ENCODE measurements at regions not wholly inside any gene's neighbourhood (a gene's known extent, or its start where the extent isn't known, plus 50 kb on each side); places are given as distances from the start of the nearest gene placed in this dataset.

DNA sequence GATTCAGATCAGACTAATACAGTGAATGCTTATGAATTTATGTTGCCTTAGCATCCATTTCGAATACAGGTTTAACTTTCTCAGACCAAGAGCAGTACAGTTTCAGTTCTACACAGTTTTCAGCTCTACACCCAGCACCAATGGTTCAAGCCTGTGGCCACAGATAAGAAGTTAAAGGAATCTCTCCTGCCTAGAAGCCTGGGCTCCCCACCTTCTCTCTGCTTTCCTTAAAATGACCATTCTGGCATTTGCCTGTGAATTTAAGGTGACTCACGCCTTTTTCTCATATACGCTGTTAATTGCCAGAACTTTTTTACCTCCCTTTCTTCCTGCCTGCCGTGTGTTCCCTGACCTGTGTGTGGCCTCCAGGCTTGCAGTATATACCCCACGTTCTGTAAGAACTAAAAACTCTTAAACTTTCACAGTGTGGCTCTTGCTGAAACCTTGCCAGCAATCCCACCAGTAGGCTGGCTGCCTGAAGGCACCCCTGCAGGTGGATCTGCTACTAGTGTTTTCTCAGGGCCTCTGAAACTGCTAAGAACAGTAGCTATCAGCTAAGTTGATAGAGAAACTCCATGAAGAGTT lies 692.8 kb upstream of the CDH18 start:
- no peaks in the 10 kb centered on the region for H3K4me1 ChIP-seq (ENCODE audit: control insufficient read depth, insufficient read depth, low read length)
- no peaks in the 10 kb centered on the region for H3K9me3 ChIP-seq (ENCODE audit: control insufficient read depth, insufficient read depth, low read depth, low read length)
- H3K4me3 ChIP-seq (ENCODE audit: low read depth, low read length): no peak overlapping the region
- H3K27ac ChIP-seq (ENCODE audit: extremely low read depth, low read depth, low read length): no peak overlapping the region
- H3K36me3 ChIP-seq (ENCODE audit: control insufficient read depth in 2 of 2, insufficient read depth in 1 of 2, low read length in 2 of 2): no peaks in the 10 kb centered on the region
- TF ChIP-seq, protein P1, sequence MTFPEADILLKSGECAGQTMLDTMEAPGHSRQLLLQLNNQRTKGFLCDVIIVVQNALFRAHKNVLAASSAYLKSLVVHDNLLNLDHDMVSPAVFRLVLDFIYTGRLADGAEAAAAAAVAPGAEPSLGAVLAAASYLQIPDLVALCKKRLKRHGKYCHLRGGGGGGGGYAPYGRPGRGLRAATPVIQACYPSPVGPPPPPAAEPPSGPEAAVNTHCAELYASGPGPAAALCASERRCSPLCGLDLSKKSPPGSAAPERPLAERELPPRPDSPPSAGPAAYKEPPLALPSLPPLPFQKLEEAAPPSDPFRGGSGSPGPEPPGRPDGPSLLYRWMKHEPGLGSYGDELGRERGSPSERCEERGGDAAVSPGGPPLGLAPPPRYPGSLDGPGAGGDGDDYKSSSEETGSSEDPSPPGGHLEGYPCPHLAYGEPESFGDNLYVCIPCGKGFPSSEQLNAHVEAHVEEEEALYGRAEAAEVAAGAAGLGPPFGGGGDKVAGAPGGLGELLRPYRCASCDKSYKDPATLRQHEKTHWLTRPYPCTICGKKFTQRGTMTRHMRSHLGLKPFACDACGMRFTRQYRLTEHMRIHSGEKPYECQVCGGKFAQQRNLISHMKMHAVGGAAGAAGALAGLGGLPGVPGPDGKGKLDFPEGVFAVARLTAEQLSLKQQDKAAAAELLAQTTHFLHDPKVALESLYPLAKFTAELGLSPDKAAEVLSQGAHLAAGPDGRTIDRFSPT (tag by site-specific recombination; IDR thresholded peaks at IDR 0.05): no peak
- TF ChIP-seq ZNF544 (tag by site-specific recombination; IDR thresholded peaks at IDR 0.05): no peak
- no peak for TF ChIP-seq ZBTB8A (tag by site-specific recombination; IDR thresholded peaks at IDR 0.05)
- no peak for TF ChIP-seq MZF1 (tag by site-specific recombination; IDR thresholded peaks at IDR 0.05; ENCODE audit: borderline replicate concordance)
- ChIA-PET CTCF (no interaction called here), POLR2A (no interaction called here)

DNA sequence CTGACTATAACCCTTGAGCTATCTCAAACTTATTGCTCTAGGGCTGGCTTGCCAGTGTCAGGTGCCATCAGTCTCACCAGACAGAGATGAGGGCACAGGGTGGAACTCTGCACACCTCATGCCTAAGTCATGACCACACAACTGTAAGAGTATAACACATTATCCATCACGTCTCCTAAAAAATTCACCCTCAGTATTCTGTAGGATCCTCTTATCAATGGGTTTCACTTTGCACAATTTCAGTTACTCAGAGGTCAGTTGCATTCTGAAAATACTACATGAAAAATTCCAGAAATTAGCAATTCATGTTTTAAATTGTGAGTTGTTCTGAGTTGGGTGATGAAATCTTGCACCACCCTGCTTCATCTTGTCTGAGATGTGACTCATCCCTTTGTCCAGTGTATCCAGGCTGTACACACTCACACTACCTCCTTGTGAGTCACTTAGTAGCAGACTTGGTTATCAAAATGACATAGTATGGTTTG lies 690.9 kb upstream of the CDH18 start:
- Histone ChIP-seq H3K9me3 (ENCODE audit: control insufficient read depth, insufficient read depth, low read depth, low read length) (no peaks in the 10 kb centered on the region), H3K27ac (ENCODE audit: extremely low read depth, low read depth, low read length) (no peak overlapping the region), H3K4me1 (ENCODE audit: control insufficient read depth, insufficient read depth, low read length) (no peaks in the 10 kb centered on the region), H3K4me3 (ENCODE audit: low read depth, low read length) (no peak overlapping the region), H3K36me3 (ENCODE audit: control insufficient read depth in 2 of 2, insufficient read depth in 1 of 2, low read length in 2 of 2) (no peaks in the 10 kb centered on the region)
- TF ChIP-seq SETDB1 (IDR thresholded peaks at IDR 0.05; ENCODE audit: insufficient read length, low read length) (peak; percentile 45), ZNF518A (tag by site-specific recombination; conservative IDR thresholded peaks at IDR 0.05; ENCODE audit: low read depth) (0 out of 2 replicates have a peak, but pooled peaks have one; percentile 21), ZNF521 (tag by site-specific recombination; IDR thresholded peaks at IDR 0.05) (no peak), ZNF394 (tag by site-specific recombination; IDR thresholded peaks at IDR 0.05; ENCODE audit: borderline replicate concordance) (no peak), ZNF324 (tag by site-specific recombination; IDR thresholded peaks at IDR 0.05) (no peak), ZNF677 (tag by site-specific recombination; IDR thresholded peaks at IDR 0.05) (no peak), ZNF558 (tag by site-specific recombination; IDR thresholded peaks at IDR 0.05) (no peak), RBAK (tag by site-specific recombination; IDR thresholded peaks at IDR 0.05) (no peak), ZNF121 (tag by site-specific recombination; IDR thresholded peaks at IDR 0.05) (no peak), WT1 (tag by site-specific recombination; IDR thresholded peaks at IDR 0.05) (no peak), ZNF660 (tag by site-specific recombination; IDR thresholded peaks at IDR 0.05) (0 out of 2 replicates have a peak, but pooled peaks have one; percentile 35), ZNF37A (tag by site-specific recombination; IDR thresholded peaks at IDR 0.05) (no peak), ZNF404 (tag by site-specific recombination; IDR thresholded peaks at IDR 0.05) (no peak), ZNF335 (tag by site-specific recombination; conservative IDR thresholded peaks at IDR 0.05) (peak; percentile 38; the same call in 1 of the 2 replicates)
- TF ChIP-seq, protein P2, sequence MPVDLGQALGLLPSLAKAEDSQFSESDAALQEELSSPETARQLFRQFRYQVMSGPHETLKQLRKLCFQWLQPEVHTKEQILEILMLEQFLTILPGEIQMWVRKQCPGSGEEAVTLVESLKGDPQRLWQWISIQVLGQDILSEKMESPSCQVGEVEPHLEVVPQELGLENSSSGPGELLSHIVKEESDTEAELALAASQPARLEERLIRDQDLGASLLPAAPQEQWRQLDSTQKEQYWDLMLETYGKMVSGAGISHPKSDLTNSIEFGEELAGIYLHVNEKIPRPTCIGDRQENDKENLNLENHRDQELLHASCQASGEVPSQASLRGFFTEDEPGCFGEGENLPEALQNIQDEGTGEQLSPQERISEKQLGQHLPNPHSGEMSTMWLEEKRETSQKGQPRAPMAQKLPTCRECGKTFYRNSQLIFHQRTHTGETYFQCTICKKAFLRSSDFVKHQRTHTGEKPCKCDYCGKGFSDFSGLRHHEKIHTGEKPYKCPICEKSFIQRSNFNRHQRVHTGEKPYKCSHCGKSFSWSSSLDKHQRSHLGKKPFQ (tag by site-specific recombination; IDR thresholded peaks at IDR 0.05): no peak
- ChIA-PET CTCF (no interaction called here), POLR2A (no interaction called here)
